A673 (cell line): ENCODE measurements at regions not wholly inside any gene's neighbourhood (a gene's known extent, or its start where the extent isn't known, plus 50 kb on each side); places are given as distances from the start of the nearest gene placed in this dataset.
"Not testable (repeated sequence)": the region's sequence is repeated elsewhere in the genome, so short reads cannot be mapped to it uniquely, and the experiment has no call there.

ENCODE experiments used
- CTCF ChIP-seq: fragments of 300-800, 200-600 bp; sonication (generic); conservative IDR thresholded peaks from 2 replicates; pipeline ENCODE4 v1.5.1; 2017; ENCODE audit warnings: low read depth, mild to moderate bottlenecking, antibody characterized with exemption, low read length, moderate library complexity, mixed read lengths
- EZH2 ChIP-seq: fragments of 200-600 bp; sonication (generic); IDR thresholded peaks from 2 replicates; pipeline ENCODE4 v1.6.1; 2017; ENCODE audit warnings: borderline replicate concordance, low read depth, mild to moderate bottlenecking, mixed read lengths, antibody characterized with exemption, low read length; ENCODE audit not compliant: poor library complexity, severe bottlenecking

- TF ChIP-seq CTCF, EZH2: not testable (repeated sequence)
Measured at GRCh38 chr21:9732605-9733004, 788.8 kb upstream of the TPTE start.
